GM23338 (cell line): ENCODE measurements at regions not wholly inside any gene's neighbourhood (a gene's known extent, or its start where the extent isn't known, plus 50 kb on each side); places are given as distances from the start of the nearest gene placed in this dataset.

ENCODE experiments used
- ATAC-seq: fragments of 200-7000 bp; cut with Tn5 transposase; 3 replicates; pipeline ENCODE4 v1.9.1; 2020
- DNase-seq: peaks from one replicate; pipeline ENCODE4 v3.0.0-alpha.2; 2015; ENCODE audit warnings: low spot score
- H2AFZ ChIP-seq: fragments of 200-600 bp; sonication (generic); 2 replicates; pipeline ENCODE4 v1.8.0; 2016; ENCODE audit warnings: antibody characterized with exemption, mild to moderate bottlenecking, moderate library complexity
- H3F3A ChIP-seq: fragments of 200-600 bp; sonication (generic); replicated peaks from 2 replicates; pipeline ENCODE4 v1.8.0; 2017; ENCODE audit warnings: antibody characterized with exemption, mixed run types, low read depth
- H3K27ac ChIP-seq: fragments of 200-600 bp; sonication (generic); 2 replicates; pipeline ENCODE4 v1.6.1; 2016; ENCODE audit warnings: low read depth
- H3K27me3 ChIP-seq: fragments of 200-600 bp; sonication (generic); 2 replicates; pipeline ENCODE4 v1.8.0; 2016; ENCODE audit warnings: mild to moderate bottlenecking, mixed run types, moderate library complexity; ENCODE audit not compliant: insufficient read depth
- H3K36me3 ChIP-seq: fragments of 200-600 bp; sonication (generic); 2 replicates; pipeline ENCODE4 v1.8.0; 2016; ENCODE audit warnings: mild to moderate bottlenecking; ENCODE audit not compliant: insufficient read depth
- H3K4me1 ChIP-seq: fragments of 200-600 bp; sonication (generic); 2 replicates; pipeline ENCODE4 v1.8.0; 2016; ENCODE audit warnings: mild to moderate bottlenecking, moderate library complexity; ENCODE audit not compliant: insufficient read depth
- H3K4me2 ChIP-seq: fragments of 200-600 bp; sonication (generic); 2 replicates; pipeline ENCODE4 v1.7.1; 2017; ENCODE audit warnings: mixed run types
- H3K4me3 ChIP-seq: fragments of 200-600 bp; sonication (generic); 2 replicates; pipeline ENCODE4 v1.6.1; 2016; ENCODE audit warnings: mixed run types
- H3K79me2 ChIP-seq: fragments of 200-600 bp; sonication (generic); replicated peaks from 2 replicates; pipeline ENCODE4 v1.8.0; 2017; ENCODE audit warnings: mild to moderate bottlenecking; ENCODE audit not compliant: insufficient read depth
- H3K9me2 ChIP-seq: fragments of 200-600 bp; sonication (generic); 2 replicates; pipeline ENCODE4 v1.8.0; 2017; ENCODE audit not compliant: insufficient read depth
- H4K20me1 ChIP-seq: fragments of 200-600 bp; sonication (generic); replicated peaks from 2 replicates; pipeline ENCODE4 v1.8.0; 2017; ENCODE audit warnings: mild to moderate bottlenecking; ENCODE audit not compliant: insufficient read depth
- H3K27ac Mint-ChIP-seq: 2 replicates; pipeline ENCODE4 v1.8.0; 2020; ENCODE audit warnings: inconsistent platforms, mild to moderate bottlenecking, moderate library complexity, mixed read lengths
- H3K27me3 Mint-ChIP-seq: 3 replicates; pipeline ENCODE4 v1.8.0; 2022; ENCODE audit warnings: low read depth, mild to moderate bottlenecking, moderate library complexity, mixed read lengths, inconsistent platforms; ENCODE audit not compliant: insufficient read depth, poor library complexity
- H3K36me3 Mint-ChIP-seq: 3 replicates; pipeline ENCODE4 v1.8.0; 2021; ENCODE audit warnings: low read depth, mild to moderate bottlenecking, inconsistent platforms, moderate library complexity, mixed read lengths
- H3K4me1 Mint-ChIP-seq: 3 replicates; pipeline ENCODE4 v1.8.0; 2020; ENCODE audit warnings: mild to moderate bottlenecking, inconsistent platforms, mixed read lengths
- H3K4me3 Mint-ChIP-seq: 3 replicates; pipeline ENCODE4 v1.8.0; 2021; ENCODE audit warnings: moderate library complexity, mild to moderate bottlenecking, inconsistent platforms, mixed read lengths
- H3K9me3 Mint-ChIP-seq: 3 replicates; pipeline ENCODE4 v1.8.0; 2020; ENCODE audit warnings: moderate library complexity, mild to moderate bottlenecking, inconsistent platforms, mixed read lengths
- EZH2 ChIP-seq: fragments of 200-600 bp; sonication (generic); IDR thresholded peaks from one replicate; pipeline ENCODE4 v1.8.0; 2017; ENCODE audit warnings: antibody characterized with exemption, mild to moderate bottlenecking, low read depth; ENCODE audit not compliant: unreplicated experiment
- EZH2phosphoT487 ChIP-seq: fragments of 200-600 bp; sonication (generic); IDR thresholded peaks from one replicate; pipeline ENCODE4 v1.8.1; 2018; ENCODE audit warnings: antibody characterized with exemption; ENCODE audit not compliant: unreplicated experiment
- JUNB ChIP-seq: IDR thresholded peaks from one replicate; pipeline ENCODE4 v1.6.1; 2016; ENCODE audit warnings: antibody characterized with exemption; ENCODE audit not compliant: unreplicated experiment
- NANOG ChIP-seq: IDR thresholded peaks from 2 replicates; pipeline ENCODE4 v1.6.1; 2016; ENCODE audit warnings: antibody characterized with exemption, borderline replicate concordance
- POLR2AphosphoS5 ChIP-seq: IDR thresholded peaks from 2 replicates; pipeline ENCODE4 v1.6.1; 2016; ENCODE audit warnings: antibody characterized with exemption, low read depth
- STAT1 ChIP-seq: IDR thresholded peaks from one replicate; pipeline ENCODE4 v1.6.1; 2016; ENCODE audit warnings: antibody characterized with exemption; ENCODE audit not compliant: unreplicated experiment
- ZNF114 ChIP-seq: fragments of 250-450 bp; sonication (Bioruptor Pico); IDR thresholded peaks from 2 replicates; pipeline ENCODE4 v1.5.0; 2020; ENCODE audit warnings: mild to moderate bottlenecking, moderate library complexity
- ZNF331 ChIP-seq: fragments of 250-450 bp; sonication (Bioruptor Pico); IDR thresholded peaks from 2 replicates; pipeline ENCODE4 v1.5.0; 2020; ENCODE audit warnings: low read depth, mild to moderate bottlenecking, moderate library complexity
- TF ChIP-seq, protein P1 (sequence below): fragments of 250-450 bp; sonication (Bioruptor Pico); IDR thresholded peaks from 2 replicates; pipeline ENCODE4 v1.5.0; 2020; ENCODE audit warnings: mild to moderate bottlenecking, moderate library complexity
- TF ChIP-seq, protein P2 (sequence below), 2 experiments: fragments of 200-600 bp in 1 of 2; sonication (generic) in 1 of 2; conservative IDR thresholded peaks; 2 replicates each; pipeline versions ENCODE4 v1.5.1 to v1.6.1; 2016 to 2017; ENCODE audit warnings: antibody characterized with exemption in 2 of 2, low read depth in 2 of 2, mild to moderate bottlenecking in 2 of 2, moderate library complexity in 1 of 2
- TF ChIP-seq, protein P3 (sequence below): IDR thresholded peaks from 2 replicates; pipeline ENCODE4 v1.6.1; 2016; ENCODE audit warnings: antibody characterized with exemption
- TF ChIP-seq, protein P4 (sequence below): IDR thresholded peaks from one replicate; pipeline ENCODE4 v1.6.1; 2018; ENCODE audit warnings: antibody characterized with exemption; ENCODE audit not compliant: unreplicated experiment

DNA sequence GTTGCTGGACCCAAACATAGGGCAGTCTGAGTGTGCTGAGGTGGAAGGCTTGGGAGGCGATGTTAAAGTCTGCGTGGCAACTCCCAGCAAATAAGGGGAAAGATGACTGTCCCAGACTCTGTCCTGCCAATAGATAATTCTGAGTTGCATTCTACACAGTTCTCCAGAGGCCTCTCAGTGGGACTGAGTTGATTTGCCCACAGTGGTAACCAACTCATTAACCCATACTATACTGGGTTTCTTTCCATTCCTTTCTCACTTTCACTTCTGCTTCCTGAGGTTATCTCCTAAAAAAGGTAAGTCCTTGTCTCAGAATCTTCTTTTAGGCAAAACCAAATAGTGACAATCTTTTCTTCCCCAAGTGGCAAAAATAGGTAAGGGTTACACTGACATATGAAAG is 549.9 kb upstream of the DPPA4 start:
- Histone ChIP-seq H2AFZ (no peak overlapping the region), H3K4me3 (no peak overlapping the region), H3K4me2 (no peak overlapping the region), H3K9me2 (no peaks in the 10 kb centered on the region), H3K27ac (no peak overlapping the region), H3F3A (no peaks in the 10 kb centered on the region), H3K79me2 (no peaks in the 10 kb centered on the region), H3K36me3 (0 out of 2 replicates have a peak, but pooled peaks cover 6% of the 10 kb centered on the region), H4K20me1 (no peaks in the 10 kb centered on the region), H3K4me1 (no peaks in the 10 kb centered on the region), H3K27me3 (no peaks in the 10 kb centered on the region)
- peaks cover 24% of the 10 kb centered on the region for H3K9me3 Mint-ChIP-seq
- TF ChIP-seq, protein P1, sequence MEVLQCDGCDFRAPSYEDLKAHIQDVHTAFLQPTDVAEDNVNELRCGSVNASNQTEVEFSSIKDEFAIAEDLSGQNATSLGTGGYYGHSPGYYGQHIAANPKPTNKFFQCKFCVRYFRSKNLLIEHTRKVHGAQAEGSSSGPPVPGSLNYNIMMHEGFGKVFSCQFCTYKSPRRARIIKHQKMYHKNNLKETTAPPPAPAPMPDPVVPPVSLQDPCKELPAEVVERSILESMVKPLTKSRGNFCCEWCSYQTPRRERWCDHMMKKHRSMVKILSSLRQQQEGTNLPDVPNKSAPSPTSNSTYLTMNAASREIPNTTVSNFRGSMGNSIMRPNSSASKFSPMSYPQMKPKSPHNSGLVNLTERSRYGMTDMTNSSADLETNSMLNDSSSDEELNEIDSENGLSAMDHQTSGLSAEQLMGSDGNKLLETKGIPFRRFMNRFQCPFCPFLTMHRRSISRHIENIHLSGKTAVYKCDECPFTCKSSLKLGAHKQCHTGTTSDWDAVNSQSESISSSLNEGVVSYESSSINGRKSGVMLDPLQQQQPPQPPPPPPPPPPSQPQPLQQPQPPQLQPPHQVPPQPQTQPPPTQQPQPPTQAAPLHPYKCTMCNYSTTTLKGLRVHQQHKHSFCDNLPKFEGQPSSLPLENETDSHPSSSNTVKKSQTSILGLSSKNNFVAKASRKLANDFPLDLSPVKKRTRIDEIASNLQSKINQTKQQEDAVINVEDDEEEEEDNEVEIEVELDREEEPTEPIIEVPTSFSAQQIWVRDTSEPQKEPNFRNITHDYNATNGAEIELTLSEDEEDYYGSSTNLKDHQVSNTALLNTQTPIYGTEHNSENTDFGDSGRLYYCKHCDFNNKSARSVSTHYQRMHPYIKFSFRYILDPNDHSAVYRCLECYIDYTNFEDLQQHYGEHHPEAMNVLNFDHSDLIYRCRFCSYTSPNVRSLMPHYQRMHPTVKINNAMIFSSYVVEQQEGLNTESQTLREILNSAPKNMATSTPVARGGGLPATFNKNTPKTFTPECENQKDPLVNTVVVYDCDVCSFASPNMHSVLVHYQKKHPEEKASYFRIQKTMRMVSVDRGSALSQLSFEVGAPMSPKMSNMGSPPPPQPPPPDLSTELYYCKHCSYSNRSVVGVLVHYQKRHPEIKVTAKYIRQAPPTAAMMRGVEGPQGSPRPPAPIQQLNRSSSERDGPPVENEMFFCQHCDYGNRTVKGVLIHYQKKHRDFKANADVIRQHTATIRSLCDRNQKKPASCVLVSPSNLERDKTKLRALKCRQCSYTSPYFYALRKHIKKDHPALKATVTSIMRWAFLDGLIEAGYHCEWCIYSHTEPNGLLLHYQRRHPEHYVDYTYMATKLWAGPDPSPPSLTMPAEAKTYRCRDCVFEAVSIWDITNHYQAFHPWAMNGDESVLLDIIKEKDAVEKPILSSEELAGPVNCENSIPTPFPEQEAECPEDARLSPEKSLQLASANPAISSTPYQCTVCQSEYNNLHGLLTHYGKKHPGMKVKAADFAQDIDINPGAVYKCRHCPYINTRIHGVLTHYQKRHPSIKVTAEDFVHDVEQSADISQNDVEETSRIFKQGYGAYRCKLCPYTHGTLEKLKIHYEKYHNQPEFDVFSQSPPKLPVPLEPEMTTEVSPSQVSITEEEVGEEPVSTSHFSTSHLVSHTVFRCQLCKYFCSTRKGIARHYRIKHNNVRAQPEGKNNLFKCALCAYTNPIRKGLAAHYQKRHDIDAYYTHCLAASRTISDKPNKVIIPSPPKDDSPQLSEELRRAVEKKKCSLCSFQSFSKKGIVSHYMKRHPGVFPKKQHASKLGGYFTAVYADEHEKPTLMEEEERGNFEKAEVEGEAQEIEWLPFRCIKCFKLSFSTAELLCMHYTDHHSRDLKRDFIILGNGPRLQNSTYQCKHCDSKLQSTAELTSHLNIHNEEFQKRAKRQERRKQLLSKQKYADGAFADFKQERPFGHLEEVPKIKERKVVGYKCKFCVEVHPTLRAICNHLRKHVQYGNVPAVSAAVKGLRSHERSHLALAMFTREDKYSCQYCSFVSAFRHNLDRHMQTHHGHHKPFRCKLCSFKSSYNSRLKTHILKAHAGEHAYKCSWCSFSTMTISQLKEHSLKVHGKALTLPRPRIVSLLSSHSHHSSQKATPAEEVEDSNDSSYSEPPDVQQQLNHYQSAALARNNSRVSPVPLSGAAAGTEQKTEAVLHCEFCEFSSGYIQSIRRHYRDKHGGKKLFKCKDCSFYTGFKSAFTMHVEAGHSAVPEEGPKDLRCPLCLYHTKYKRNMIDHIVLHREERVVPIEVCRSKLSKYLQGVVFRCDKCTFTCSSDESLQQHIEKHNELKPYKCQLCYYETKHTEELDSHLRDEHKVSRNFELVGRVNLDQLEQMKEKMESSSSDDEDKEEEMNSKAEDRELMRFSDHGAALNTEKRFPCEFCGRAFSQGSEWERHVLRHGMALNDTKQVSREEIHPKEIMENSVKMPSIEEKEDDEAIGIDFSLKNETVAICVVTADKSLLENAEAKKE (CRISPR knock-in tag) = no peak
- TF ChIP-seq ZNF331 (CRISPR knock-in tag) (no peak), NANOG (no peak), EZH2 (no peak), JUNB (no peak), STAT1 (no peak), POLR2AphosphoS5 (no peak), ZNF114 (CRISPR knock-in tag) (no peak), EZH2phosphoT487 (no peak)
- TF ChIP-seq, protein P2, sequence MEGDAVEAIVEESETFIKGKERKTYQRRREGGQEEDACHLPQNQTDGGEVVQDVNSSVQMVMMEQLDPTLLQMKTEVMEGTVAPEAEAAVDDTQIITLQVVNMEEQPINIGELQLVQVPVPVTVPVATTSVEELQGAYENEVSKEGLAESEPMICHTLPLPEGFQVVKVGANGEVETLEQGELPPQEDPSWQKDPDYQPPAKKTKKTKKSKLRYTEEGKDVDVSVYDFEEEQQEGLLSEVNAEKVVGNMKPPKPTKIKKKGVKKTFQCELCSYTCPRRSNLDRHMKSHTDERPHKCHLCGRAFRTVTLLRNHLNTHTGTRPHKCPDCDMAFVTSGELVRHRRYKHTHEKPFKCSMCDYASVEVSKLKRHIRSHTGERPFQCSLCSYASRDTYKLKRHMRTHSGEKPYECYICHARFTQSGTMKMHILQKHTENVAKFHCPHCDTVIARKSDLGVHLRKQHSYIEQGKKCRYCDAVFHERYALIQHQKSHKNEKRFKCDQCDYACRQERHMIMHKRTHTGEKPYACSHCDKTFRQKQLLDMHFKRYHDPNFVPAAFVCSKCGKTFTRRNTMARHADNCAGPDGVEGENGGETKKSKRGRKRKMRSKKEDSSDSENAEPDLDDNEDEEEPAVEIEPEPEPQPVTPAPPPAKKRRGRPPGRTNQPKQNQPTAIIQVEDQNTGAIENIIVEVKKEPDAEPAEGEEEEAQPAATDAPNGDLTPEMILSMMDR (conservative IDR thresholded peaks at IDR 0.05; ENCODE audit: low read depth in 2 of 2) = no peak
- TF ChIP-seq, protein P3, sequence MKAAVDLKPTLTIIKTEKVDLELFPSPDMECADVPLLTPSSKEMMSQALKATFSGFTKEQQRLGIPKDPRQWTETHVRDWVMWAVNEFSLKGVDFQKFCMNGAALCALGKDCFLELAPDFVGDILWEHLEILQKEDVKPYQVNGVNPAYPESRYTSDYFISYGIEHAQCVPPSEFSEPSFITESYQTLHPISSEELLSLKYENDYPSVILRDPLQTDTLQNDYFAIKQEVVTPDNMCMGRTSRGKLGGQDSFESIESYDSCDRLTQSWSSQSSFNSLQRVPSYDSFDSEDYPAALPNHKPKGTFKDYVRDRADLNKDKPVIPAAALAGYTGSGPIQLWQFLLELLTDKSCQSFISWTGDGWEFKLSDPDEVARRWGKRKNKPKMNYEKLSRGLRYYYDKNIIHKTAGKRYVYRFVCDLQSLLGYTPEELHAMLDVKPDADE = no peak
- TF ChIP-seq, protein P4, sequence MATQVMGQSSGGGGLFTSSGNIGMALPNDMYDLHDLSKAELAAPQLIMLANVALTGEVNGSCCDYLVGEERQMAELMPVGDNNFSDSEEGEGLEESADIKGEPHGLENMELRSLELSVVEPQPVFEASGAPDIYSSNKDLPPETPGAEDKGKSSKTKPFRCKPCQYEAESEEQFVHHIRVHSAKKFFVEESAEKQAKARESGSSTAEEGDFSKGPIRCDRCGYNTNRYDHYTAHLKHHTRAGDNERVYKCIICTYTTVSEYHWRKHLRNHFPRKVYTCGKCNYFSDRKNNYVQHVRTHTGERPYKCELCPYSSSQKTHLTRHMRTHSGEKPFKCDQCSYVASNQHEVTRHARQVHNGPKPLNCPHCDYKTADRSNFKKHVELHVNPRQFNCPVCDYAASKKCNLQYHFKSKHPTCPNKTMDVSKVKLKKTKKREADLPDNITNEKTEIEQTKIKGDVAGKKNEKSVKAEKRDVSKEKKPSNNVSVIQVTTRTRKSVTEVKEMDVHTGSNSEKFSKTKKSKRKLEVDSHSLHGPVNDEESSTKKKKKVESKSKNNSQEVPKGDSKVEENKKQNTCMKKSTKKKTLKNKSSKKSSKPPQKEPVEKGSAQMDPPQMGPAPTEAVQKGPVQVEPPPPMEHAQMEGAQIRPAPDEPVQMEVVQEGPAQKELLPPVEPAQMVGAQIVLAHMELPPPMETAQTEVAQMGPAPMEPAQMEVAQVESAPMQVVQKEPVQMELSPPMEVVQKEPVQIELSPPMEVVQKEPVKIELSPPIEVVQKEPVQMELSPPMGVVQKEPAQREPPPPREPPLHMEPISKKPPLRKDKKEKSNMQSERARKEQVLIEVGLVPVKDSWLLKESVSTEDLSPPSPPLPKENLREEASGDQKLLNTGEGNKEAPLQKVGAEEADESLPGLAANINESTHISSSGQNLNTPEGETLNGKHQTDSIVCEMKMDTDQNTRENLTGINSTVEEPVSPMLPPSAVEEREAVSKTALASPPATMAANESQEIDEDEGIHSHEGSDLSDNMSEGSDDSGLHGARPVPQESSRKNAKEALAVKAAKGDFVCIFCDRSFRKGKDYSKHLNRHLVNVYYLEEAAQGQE = no peak
- no peak for DNase-seq
- H3K27ac Mint-ChIP-seq = no peak overlapping the region
- H3K36me3 Mint-ChIP-seq = peaks cover 17% of the 10 kb centered on the region
- ATAC-seq = no peak
- no peaks in the 10 kb centered on the region for H3K27me3 Mint-ChIP-seq
- H3K4me3 Mint-ChIP-seq = no peak overlapping the region
- no peaks in the 10 kb centered on the region for H3K4me1 Mint-ChIP-seq
